HEK293T (cell line): ENCODE measurements at regions not wholly inside any gene's neighbourhood (a gene's known extent, or its start where the extent isn't known, plus 50 kb on each side); places are given as distances from the start of the nearest gene placed in this dataset.

Experiments
- BHLHE40 ChIP-seq: fragments of 450-650 bp; IDR thresholded peaks from 2 replicates; pipeline ENCODE4 v1.6.1; 2016; ENCODE audit warnings: mild to moderate bottlenecking, moderate library complexity, borderline replicate concordance
- ELF4 ChIP-seq: fragments of 450-650 bp; IDR thresholded peaks from 2 replicates; pipeline ENCODE4 v1.6.1; 2017; ENCODE audit warnings: antibody characterized with exemption
- FOXA1 ChIP-seq: fragments of 450-650 bp; IDR thresholded peaks from 2 replicates; pipeline ENCODE4 v1.6.1; 2016; ENCODE audit warnings: mild to moderate bottlenecking
- FOXK2 ChIP-seq: fragments of 450-650 bp; IDR thresholded peaks from 2 replicates; pipeline ENCODE4 v1.6.1; 2016; ENCODE audit warnings: mild to moderate bottlenecking
- FOXM1 ChIP-seq: fragments of 450-650 bp; IDR thresholded peaks from 2 replicates; pipeline ENCODE4 v1.6.1; 2017; ENCODE audit warnings: mild to moderate bottlenecking, borderline replicate concordance
- PKNOX1 ChIP-seq: fragments of 450-650 bp; IDR thresholded peaks from 2 replicates; pipeline ENCODE4 v1.6.1; 2016
- SP1 ChIP-seq: fragments of 450-650 bp; IDR thresholded peaks from 2 replicates; pipeline ENCODE4 v1.6.1; 2017
- ZNF384 ChIP-seq: fragments of 450-650 bp; IDR thresholded peaks from 2 replicates; pipeline ENCODE4 v1.6.1; 2016

GRCh38 chr9:26263478-26263877 is 585.2 kb upstream of the TUSC1 start:
- no peak for TF ChIP-seq PKNOX1
- no peak for TF ChIP-seq FOXK2
- no peak for TF ChIP-seq FOXA1
- no peak for TF ChIP-seq FOXM1
- no peak for TF ChIP-seq BHLHE40
- TF ChIP-seq ZNF384: no peak
- no peak for TF ChIP-seq SP1
- no peak for TF ChIP-seq ELF4
